Mammary epithelial cell (primary cell): ENCODE measurements at regions not wholly inside any gene's neighbourhood (a gene's known extent, or its start where the extent isn't known, plus 50 kb on each side); places are given as distances from the start of the nearest gene placed in this dataset.

ENCODE experiments used
- EZH2 ChIP-seq: IDR thresholded peaks from 2 replicates; pipeline ENCODE4 v1.6.1; 2012; ENCODE audit warnings: low read length, inconsistent platforms, borderline replicate concordance
- TF ChIP-seq, protein P1 (sequence below), 2 donors: IDR thresholded peaks in 1 of 2; conservative IDR thresholded peaks in 1 of 2; 2 replicates each; pipeline ENCODE4 v1.5.1; 2011 to 2012; ENCODE audit warnings: inconsistent platforms in 2 of 2, low read length in 2 of 2, mild to moderate bottlenecking in 2 of 2, control low read depth in 1 of 2, low read depth in 1 of 2; ENCODE audit not compliant: insufficient read depth in 1 of 2; ENCODE audit errors: extremely low read depth in 1 of 2

DNA sequence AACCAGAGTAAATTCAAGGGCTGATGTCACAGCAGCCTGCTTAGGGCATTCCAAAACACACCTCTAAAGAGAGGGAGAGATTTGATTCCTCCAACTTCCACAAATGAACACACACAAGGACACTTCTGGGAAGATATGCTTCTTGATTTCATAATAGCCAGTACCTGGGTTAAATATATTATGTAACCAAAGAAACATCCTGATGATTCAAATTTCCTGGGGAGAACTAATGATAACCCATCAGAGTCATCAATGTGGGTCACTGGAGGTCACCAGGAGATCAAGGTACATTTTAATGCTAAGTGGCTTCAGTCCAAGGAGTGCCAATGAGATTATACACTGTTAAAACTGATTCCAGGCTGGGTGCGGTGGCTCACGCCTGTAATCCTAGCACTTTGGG is 54.0 kb upstream of the DOCK9 start:
- TF ChIP-seq, protein P1, sequence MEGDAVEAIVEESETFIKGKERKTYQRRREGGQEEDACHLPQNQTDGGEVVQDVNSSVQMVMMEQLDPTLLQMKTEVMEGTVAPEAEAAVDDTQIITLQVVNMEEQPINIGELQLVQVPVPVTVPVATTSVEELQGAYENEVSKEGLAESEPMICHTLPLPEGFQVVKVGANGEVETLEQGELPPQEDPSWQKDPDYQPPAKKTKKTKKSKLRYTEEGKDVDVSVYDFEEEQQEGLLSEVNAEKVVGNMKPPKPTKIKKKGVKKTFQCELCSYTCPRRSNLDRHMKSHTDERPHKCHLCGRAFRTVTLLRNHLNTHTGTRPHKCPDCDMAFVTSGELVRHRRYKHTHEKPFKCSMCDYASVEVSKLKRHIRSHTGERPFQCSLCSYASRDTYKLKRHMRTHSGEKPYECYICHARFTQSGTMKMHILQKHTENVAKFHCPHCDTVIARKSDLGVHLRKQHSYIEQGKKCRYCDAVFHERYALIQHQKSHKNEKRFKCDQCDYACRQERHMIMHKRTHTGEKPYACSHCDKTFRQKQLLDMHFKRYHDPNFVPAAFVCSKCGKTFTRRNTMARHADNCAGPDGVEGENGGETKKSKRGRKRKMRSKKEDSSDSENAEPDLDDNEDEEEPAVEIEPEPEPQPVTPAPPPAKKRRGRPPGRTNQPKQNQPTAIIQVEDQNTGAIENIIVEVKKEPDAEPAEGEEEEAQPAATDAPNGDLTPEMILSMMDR (conservative IDR thresholded peaks at IDR 0.05 in 1 of 2, IDR thresholded peaks at IDR 0.05 in 1 of 2; ENCODE audit: extremely low read depth in 1 of 2, insufficient read depth in 1 of 2, low read depth in 1 of 2, low read length in 2 of 2), result no peak
- no peak for TF ChIP-seq EZH2
